ENCODE measurements at regions not wholly inside any gene's neighbourhood (a gene's known extent, or its start where the extent isn't known, plus 50 kb on each side); places are given as distances from the start of the nearest gene placed in this dataset.

DNA sequence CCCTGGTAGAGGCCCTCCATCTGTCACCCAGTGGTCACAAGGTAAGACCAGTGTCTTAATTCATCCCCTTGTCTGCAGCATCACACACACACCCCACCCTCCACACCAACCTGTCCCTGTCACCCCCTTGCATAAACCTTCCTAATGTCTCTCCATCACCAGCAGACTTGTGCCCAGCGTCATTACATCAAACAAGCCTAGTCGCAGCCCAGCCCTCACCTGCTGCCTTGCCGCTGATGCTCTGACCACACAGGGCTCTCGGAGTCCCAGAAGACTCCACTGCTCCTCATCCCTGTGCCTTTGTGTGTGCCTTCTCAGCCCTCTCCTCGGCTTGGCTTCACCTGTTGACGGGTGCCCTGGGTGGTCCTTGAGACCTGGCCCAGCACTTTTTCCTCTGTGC, 171.2 kb downstream of the GLI2 start:
- DNase-seq (ENCODE audit: insufficient read length, low spot score), result no peak
- FAIRE-seq, result no peak
- TF ChIP-seq PAX5 (IDR thresholded peaks at IDR 0.05; ENCODE audit: insufficient read depth, low read length, severe bottlenecking), result no peak
- no peak for TF ChIP-seq TAF1 (IDR thresholded peaks at IDR 0.05; ENCODE audit: low read depth, low read length)
- TF ChIP-seq POLR2A (IDR thresholded peaks at IDR 0.05; ENCODE audit: low read depth, low read length), result no peak
- no peak for TF ChIP-seq SPI1 (IDR thresholded peaks at IDR 0.05; ENCODE audit: low read depth, low read length)
- no peak for TF ChIP-seq POLR2AphosphoS5 (IDR thresholded peaks at IDR 0.05; ENCODE audit: low read depth, low read length)
- no peak for TF ChIP-seq POU2F2 (IDR thresholded peaks at IDR 0.05; ENCODE audit: low read depth, low read length)

DNA sequence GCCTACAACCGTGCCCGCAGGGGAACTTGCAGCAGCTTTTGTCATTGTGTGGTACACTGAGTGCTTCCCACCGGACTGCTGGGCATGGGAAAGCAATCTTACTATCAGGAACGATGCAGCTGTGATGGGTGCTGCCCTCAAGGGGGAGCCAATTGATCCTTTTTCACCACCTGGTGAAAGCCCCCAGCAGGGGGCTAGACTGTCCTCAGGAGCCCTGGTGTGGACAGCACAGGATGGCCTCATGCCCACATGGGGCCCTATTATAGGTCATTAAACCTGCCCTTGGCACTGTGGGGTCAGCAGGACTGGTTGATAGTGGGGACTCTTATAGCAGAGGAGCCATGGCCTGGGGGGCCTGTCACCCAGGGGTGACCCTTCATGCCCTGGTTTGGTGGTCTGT, 172.2 kb downstream of the GLI2 start:
- TF ChIP-seq PAX5 (IDR thresholded peaks at IDR 0.05; ENCODE audit: insufficient read depth, low read length, severe bottlenecking), result no peak
- no peak for TF ChIP-seq SPI1 (IDR thresholded peaks at IDR 0.05; ENCODE audit: low read depth, low read length)
- TF ChIP-seq POU2F2 (IDR thresholded peaks at IDR 0.05; ENCODE audit: low read depth, low read length), result no peak
- TF ChIP-seq POLR2AphosphoS5 (IDR thresholded peaks at IDR 0.05; ENCODE audit: low read depth, low read length), result no peak
- no peak for TF ChIP-seq TAF1 (IDR thresholded peaks at IDR 0.05; ENCODE audit: low read depth, low read length)
- no peak for TF ChIP-seq POLR2A (IDR thresholded peaks at IDR 0.05; ENCODE audit: low read depth, low read length)
- FAIRE-seq, result no peak
- DNase-seq (ENCODE audit: insufficient read length, low spot score), result no peak

DNA sequence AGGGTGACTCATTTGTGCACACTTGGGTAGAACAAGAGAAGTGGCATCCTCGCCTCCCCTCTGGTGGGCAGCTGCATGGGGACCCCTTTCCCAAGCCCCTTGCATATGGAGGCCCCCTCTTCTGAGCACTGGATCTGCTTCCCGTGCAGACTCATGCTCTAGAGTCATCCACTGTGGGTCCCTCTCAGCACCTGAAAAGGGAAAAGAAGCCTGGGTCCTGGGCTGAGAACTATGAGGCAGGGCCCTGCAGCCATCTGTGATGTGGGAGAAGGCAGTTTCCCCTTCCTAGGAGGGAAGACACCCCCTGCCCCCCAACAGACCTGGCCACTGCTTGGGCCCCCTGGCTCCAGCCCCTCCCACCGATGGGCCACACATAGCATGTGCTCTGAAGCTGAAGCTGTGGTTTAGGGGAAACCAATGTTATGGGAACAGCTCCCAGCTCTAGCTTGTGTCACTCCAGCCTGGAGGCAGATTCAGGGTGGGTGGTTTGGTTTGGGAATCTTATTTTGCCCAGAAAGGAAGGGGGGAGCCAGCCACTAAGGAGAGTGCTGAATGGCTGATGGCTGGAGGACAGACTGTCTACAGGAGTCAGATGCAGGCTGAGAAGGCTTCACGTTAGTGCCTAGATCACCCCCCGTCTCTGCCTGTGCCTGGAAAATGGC, 172.8 kb downstream of the GLI2 start:
- no peak for FAIRE-seq
- TF ChIP-seq POU2F2 (IDR thresholded peaks at IDR 0.05; ENCODE audit: low read depth, low read length) (no peak), SPI1 (IDR thresholded peaks at IDR 0.05; ENCODE audit: low read depth, low read length) (no peak), POLR2A (IDR thresholded peaks at IDR 0.05; ENCODE audit: low read depth, low read length) (no peak), POLR2AphosphoS5 (IDR thresholded peaks at IDR 0.05; ENCODE audit: low read depth, low read length) (no peak), TAF1 (IDR thresholded peaks at IDR 0.05; ENCODE audit: low read depth, low read length) (no peak), PAX5 (IDR thresholded peaks at IDR 0.05; ENCODE audit: insufficient read depth, low read length, severe bottlenecking) (no peak)

DNA sequence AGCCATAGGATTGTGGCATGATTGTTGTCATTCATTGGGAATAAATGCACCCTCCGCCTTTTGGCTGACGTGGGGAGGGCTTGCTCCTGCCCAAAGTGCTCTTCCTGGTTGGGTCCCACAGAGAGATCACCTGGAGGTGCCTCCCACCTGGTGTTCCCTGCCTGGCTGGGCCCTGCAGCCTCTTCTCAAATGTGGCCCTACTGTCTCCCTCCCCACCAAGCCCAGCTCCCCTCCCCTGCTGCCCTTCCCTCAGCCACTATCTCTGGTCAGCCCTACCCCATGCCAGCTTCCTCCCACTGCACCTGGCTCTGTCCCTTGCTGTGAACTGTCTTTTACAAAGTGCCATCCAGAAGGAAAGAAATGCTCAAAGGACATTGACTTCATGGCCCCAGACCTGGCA, 173.4 kb downstream of the GLI2 start:
- TF ChIP-seq POU2F2 (IDR thresholded peaks at IDR 0.05; ENCODE audit: low read depth, low read length), result no peak
- TF ChIP-seq SPI1 (IDR thresholded peaks at IDR 0.05; ENCODE audit: low read depth, low read length), result no peak
- no peak for TF ChIP-seq POLR2A (IDR thresholded peaks at IDR 0.05; ENCODE audit: low read depth, low read length)
- TF ChIP-seq POLR2AphosphoS5 (IDR thresholded peaks at IDR 0.05; ENCODE audit: low read depth, low read length), result no peak
- TF ChIP-seq TAF1 (IDR thresholded peaks at IDR 0.05; ENCODE audit: low read depth, low read length), result no peak
- no peak for TF ChIP-seq PAX5 (IDR thresholded peaks at IDR 0.05; ENCODE audit: insufficient read depth, low read length, severe bottlenecking)
- DNase-seq (ENCODE audit: insufficient read length, low spot score) (no peak), FAIRE-seq (no peak)

More for the DNA sequence above, 172.8 kb downstream of the GLI2 start:
- no peak for DNase-seq (ENCODE audit: insufficient read length, low spot score)

DNA sequence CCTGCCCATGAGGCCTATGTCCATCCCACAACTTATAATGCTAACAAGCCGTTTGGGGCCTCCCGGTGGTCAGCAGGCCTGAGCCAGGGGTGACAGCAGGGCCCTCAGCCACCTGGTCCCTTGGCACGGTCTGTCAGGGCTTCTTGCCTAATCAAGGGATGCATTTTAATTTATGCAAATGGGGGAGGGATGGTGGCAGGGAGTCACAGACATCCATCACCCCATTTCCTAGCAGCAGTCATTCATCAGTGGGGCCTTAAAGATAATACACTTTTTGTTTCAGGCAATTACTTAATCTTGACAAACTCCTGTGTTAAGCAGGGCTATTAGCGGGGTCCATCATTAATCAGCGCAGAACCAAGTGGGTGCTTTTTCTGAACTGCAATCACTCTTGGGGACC, 174.5 kb downstream of the GLI2 start:
- TF ChIP-seq POU2F2 (IDR thresholded peaks at IDR 0.05; ENCODE audit: low read depth, low read length) (no peak), POLR2A (IDR thresholded peaks at IDR 0.05; ENCODE audit: low read depth, low read length) (no peak), TAF1 (IDR thresholded peaks at IDR 0.05; ENCODE audit: low read depth, low read length) (no peak), POLR2AphosphoS5 (IDR thresholded peaks at IDR 0.05; ENCODE audit: low read depth, low read length) (no peak), PAX5 (IDR thresholded peaks at IDR 0.05; ENCODE audit: insufficient read depth, low read length, severe bottlenecking) (no peak), SPI1 (IDR thresholded peaks at IDR 0.05; ENCODE audit: low read depth, low read length) (no peak)
- no peak for DNase-seq (ENCODE audit: insufficient read length, low spot score)
- FAIRE-seq, result no peak

DNA sequence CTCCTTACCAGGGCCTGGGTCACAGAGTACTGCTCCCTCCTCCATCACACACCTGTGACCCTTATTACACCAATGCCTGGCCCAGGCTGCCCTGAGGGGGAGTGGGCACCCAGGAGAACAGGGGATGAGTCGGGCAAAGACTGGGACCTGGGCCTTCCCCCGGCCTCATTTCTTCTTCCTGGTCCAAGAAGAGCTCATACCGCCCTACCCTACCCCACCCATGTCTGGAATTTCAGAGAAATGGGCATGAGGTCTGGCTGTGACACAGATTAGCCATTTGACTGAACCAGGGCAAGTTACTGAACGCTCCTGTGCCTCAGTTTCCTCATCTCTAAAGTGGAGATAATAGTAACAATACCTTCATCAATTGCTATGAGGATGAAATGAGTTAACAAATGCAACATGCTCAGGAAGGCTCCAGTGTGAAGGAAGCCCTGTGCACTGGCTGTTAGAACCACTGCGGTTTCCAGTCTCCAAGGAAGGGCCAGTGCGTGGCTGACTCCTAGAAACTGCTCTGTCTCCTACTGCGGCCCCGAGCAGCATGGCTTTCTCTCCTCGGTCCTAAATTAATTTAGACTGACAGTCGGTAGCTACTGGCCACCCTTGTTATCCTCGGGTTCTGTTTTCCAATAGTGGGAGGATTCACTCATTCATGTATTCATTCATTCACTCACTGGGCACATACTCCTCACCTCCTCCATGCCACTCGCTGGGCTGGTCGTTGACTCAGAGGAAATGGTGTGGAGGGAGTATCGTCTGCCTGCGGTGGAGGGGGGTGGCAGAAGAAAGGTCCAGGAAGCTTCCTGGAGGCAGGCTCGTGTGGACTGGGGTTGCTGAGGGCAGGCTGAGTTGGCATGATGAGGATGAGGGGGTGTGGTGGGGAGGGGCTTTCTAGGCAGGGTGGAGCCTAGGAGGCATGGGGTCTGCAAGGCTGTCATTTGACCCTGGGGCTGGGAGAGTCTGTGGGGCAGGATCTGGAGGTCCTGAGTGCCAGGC, 175.6 kb downstream of the GLI2 start:
- TF ChIP-seq POLR2A (IDR thresholded peaks at IDR 0.05; ENCODE audit: low read depth, low read length) (no peak), SPI1 (IDR thresholded peaks at IDR 0.05; ENCODE audit: low read depth, low read length) (no peak), POLR2AphosphoS5 (IDR thresholded peaks at IDR 0.05; ENCODE audit: low read depth, low read length) (no peak), TAF1 (IDR thresholded peaks at IDR 0.05; ENCODE audit: low read depth, low read length) (no peak)
- DNase-seq (ENCODE audit: insufficient read length, low spot score) (no peak), FAIRE-seq (no peak)

DNA sequence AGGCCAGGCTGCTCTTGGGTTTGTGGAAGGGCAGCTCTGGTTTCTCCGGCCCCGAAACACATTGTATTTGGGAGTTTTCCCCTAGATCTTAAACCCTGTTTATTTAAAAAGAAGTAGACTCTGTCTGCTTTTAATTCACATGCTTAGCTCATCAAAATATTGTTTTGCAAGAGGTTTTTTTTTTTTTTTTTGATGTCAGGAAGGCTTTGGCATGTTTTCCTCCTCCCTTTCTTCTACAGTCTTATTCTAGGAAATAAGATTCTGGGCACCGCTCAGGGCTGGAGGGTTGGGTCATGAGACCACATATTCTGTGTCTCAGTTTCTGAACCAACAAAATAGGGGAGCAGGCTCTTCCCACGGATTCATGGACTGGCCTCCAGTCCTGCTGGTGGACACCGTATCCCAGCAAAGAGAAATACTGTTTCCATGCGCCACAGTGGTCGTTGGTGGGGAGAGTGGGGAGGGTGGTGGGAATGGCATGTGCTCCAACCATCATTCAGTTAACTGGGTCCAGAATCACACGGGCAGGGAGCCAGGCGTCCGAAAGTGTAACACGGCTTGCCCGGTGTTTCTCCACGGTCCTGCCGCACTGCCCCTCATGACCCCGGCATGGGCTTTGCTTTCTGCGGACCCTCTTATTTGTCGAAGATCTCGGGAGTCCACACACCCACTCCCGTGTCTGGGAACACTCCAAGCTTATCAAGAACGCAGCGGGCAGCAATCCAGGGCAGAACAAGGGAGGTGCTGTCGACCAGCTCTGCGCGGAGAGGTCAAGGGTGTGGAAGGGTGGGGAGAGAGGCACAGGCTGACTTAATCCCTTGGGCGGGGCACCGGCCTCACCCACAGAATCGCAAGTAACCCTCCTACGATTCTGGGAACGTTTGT, 176.7 kb downstream of the GLI2 start:
- FAIRE-seq, result no peak
- no peak for TF ChIP-seq PAX5 (IDR thresholded peaks at IDR 0.05; ENCODE audit: insufficient read depth, low read length, severe bottlenecking)
- no peak for DNase-seq (ENCODE audit: insufficient read length, low spot score)

DNA sequence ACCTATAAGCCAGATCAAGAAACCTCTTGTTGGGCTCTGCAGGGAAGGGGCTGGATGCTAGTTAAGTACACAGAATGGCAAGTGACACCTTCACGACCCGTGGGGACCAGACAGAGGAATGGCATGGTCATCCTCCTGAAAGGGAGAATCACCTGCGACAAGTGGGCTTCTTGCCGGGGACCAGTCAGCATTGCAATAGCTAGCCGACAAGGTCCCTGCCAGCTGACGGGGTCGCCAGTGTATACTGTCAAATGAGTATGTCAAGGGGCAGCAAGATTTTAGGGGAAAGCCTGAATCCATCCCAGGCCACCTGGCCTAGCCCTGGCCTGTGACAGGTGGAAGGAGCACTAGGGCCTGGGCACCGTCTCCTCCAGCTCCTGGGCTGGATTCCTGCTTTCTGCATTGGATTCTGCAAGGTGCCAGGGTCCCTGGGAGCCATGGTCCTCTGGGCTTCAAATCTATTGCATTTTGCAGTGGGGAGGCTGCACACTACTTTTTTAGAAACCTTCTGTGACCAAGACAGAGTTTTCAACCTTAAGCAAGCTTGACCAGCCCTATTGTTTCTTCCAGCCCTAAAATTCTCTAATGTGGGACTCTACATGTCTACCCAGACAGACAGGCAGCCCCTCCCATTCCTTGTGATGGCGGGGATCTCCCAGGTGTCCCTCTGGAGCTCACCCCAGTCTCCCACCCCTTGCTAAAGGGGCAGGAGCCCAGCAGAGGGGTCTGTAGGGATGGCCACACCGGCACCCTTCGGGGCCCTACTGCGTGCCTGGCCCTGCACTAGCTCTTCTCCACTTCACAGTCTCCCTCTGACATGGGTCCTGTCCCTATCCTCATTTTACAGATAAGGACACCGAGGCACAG, 178.5 kb downstream of the GLI2 start:
- no peak for TF ChIP-seq TAF1 (IDR thresholded peaks at IDR 0.05; ENCODE audit: low read depth, low read length)
- no peak for TF ChIP-seq SPI1 (IDR thresholded peaks at IDR 0.05; ENCODE audit: low read depth, low read length)
- TF ChIP-seq PAX5 (IDR thresholded peaks at IDR 0.05; ENCODE audit: insufficient read depth, low read length, severe bottlenecking), result no peak
- no peak for TF ChIP-seq POU2F2 (IDR thresholded peaks at IDR 0.05; ENCODE audit: low read depth, low read length)
- no peak for TF ChIP-seq POLR2A (IDR thresholded peaks at IDR 0.05; ENCODE audit: low read depth, low read length)
- no peak for TF ChIP-seq POLR2AphosphoS5 (IDR thresholded peaks at IDR 0.05; ENCODE audit: low read depth, low read length)
- FAIRE-seq, result no peak
- DNase-seq (ENCODE audit: insufficient read length, low spot score), result no peak
